ENCODE measurements at regions not wholly inside any gene's neighbourhood (a gene's known extent, or its start where the extent isn't known, plus 50 kb on each side); places are given as distances from the start of the nearest gene placed in this dataset.

- no peak for TF ChIP-seq POLR2AphosphoS5 (IDR thresholded peaks at IDR 0.05; ENCODE audit: low read depth, low read length)
- no peak for TF ChIP-seq REST (IDR thresholded peaks at IDR 0.05; ENCODE audit: insufficient read depth in 1 of 2, low read depth in 2 of 2, low read length in 2 of 2)
Observed at GRCh38 chr3:181446741-181447140, 265.0 kb upstream of the SOX2 start.

Measured in PFSK-1 (cell line).